DMS114 treated with DMSO at 0.1 percent for 48 hours (cell line): ENCODE measurements at regions not wholly inside any gene's neighbourhood (a gene's known extent, or its start where the extent isn't known, plus 50 kb on each side); places are given as distances from the start of the nearest gene placed in this dataset.
"Not testable (repeated sequence)": the region's sequence is repeated elsewhere in the genome, so short reads cannot be mapped to it uniquely, and the experiment has no call there.

Source experiments
- DNase-seq: peaks from one replicate; lab custom pipeline; 2025; ENCODE audit not compliant: unreplicated experiment; lab: John Stamatoyannopoulos, UW

GRCh38 chr6:28831683-28832082 lies 92.1 kb downstream of the TRIM27 start:
- not testable (repeated sequence) for DNase-seq

DNA sequence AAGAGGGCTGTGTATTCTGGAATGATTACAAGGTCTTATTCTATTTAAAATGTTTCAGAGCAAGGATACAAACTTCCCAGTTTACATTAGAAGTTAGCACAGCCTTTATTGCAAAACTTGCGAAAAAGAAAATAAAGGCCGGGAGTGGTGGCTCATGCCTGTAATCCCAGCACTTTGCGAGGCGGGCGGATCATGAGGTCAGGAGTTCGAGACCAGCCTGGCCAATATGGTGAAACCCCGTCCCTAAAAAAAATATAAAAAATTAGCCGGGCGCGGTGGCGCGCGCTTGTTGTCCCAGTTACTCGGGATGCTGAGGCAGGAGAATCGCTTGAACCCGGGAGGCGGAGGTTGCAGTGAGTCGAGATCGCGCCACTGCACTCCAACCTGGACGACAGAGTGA lies 87.1 kb downstream of the TRIM27 start:
- DNase-seq, result not testable (repeated sequence)

GRCh38 chr6:28838289-28838633 lies 85.5 kb downstream of the TRIM27 start:
- DNase-seq, result peak; percentile 95

DNA sequence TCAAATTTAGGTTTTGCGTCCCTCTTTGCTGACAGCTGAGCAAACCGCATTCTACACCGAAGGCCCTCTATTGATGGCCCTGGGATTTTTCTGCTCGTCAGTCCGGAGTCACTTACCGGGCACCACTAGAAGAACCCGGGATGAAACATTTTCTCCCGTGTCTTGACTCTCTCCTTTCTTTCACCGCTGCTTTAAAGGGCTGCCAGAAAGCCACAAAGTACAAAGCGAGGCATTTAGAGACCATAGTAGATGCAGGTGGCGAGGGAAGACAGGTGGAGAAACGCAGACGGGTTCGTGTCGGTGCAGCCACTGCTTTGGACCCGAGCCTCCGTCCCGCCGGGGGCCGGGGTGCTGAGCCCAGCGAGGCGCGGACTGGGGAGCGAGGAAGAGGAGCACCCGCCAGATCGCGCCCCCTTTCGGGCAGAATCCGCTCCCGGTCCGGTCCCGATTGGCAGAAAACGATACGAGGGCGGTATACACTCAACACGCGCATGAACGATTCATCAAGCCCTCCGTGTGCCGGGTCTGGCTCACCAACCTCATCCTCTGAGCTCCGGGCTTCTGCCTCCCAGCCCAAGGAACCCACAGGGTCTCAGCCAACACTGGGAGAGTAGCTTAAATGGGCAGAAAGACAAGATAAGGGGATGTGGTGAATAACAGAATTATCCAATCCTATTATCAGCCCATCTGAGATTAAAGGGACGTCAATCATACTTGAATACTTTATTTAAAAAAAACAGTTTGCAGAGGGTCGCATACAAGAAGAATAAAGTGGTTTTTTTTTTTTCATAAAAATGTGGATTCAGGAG lies 84.9 kb downstream of the TRIM27 start:
- peak; percentile 94 for DNase-seq

DNA sequence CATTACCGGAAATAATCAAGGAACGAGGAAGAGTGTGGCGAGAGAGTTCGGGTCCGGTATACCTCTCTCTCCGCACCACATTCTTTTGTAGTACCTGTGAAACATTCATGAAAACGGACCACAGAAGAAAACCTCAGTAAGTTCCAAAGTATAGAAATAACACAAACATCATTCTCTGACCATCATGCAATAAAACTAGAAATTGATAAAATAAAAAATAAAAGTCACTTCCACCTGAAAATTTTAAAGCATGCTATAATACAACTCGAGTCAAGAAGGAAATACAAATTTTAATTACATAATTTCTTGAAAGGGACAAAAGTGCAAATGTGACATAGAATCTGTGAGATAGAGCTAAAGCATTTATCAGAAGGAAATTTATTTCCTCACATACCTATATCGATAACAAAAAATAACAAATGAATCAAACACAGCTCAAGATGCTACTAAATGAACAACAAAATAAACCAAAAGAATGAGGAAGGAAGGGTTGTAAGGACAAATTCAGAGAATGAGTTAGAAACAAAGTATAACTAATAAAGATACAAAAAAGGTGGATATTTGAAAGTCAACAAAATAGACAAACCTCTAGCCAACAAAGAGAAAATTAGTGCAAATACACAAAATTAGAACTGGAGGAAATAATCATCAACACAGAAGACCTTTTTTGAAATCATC lies 84.2 kb downstream of the TRIM27 start:
- DNase-seq, result no peak

GRCh38 chr6:28841290-28841689 lies 82.5 kb downstream of the TRIM27 start:
- peak; percentile 34 for DNase-seq

GRCh38 chr6:28848756-28849155 lies 75.0 kb downstream of the TRIM27 start:
- DNase-seq, result not testable (repeated sequence)
